GM21367 (cell line): ENCODE measurements at regions not wholly inside any gene's neighbourhood (a gene's known extent, or its start where the extent isn't known, plus 50 kb on each side); places are given as distances from the start of the nearest gene placed in this dataset.

Source experiments
- ATAC-seq: cut with Tn5 transposase; IDR thresholded peaks from one replicate; pipeline ENCODE4 v1.9.1; 2021; ENCODE audit not compliant: unreplicated experiment

- no peak for ATAC-seq
Measured at GRCh38 chr2:187274146-187274545, 173.9 kb downstream of the CALCRL start.

DNA sequence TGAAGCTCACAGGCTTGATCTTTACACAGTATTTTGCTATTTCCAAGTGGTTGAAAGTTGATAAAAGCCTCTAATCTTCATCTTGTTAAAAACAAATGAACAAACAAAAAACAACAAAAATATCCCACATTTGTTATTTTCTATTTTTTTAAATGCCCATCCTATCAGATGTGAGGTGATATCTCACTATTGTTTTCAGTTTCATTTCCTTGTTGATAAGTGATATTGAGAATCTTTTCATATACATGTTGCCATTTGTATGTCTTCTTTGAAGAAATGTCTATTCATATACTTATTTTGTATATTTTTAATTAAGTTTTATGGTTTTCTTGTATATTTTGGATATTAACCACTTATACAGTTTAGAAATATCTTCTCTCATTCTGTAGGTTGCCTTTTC is 175.8 kb downstream of the CALCRL start:
- ATAC-seq, result no peak

DNA sequence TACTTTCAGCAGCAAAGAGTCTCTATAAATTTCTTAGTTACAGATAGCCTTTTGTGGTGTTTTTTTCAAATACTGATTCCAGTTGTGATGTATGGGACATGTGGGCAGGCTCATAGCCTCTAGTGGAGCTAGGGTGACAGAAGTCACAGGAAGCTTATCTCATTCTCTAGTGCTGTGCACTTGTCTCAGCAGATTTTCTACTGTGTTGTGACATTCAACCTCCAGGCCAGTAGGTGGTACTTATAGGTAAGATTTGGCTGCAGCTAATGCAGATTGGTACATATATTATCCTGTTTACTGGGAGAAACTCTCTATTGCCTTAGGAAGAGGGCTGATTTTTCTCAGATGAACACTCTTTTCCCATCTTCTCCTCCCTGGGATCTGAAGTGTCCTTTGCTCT is 176.2 kb downstream of the CALCRL start:
- ATAC-seq, result no peak

GRCh38 chr2:187266645-187267044 is 181.4 kb downstream of the CALCRL start:
- no peak for ATAC-seq

DNA sequence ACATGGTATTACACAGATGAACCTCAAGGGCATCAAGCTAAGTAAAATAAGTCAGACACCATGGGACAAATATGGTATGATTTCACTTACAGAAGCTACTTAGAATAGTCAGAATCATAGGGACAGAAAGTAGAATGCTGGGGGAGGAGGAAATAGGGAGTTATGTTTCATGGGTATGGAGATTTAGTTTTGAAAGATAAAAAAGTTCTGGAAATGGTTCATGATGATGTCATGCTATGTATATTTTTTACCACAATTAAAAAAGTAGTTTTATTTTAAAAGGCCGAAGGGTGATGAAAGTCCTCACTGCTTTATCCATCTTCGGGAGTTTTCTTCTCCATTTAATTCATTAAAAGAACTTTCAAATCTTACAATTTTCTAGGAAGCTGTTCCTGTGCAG is 181.9 kb downstream of the CALCRL start:
- ATAC-seq, result no peak

- ATAC-seq, result no peak
Measured at GRCh38 chr2:187264612-187265011, 183.4 kb downstream of the CALCRL start.

DNA sequence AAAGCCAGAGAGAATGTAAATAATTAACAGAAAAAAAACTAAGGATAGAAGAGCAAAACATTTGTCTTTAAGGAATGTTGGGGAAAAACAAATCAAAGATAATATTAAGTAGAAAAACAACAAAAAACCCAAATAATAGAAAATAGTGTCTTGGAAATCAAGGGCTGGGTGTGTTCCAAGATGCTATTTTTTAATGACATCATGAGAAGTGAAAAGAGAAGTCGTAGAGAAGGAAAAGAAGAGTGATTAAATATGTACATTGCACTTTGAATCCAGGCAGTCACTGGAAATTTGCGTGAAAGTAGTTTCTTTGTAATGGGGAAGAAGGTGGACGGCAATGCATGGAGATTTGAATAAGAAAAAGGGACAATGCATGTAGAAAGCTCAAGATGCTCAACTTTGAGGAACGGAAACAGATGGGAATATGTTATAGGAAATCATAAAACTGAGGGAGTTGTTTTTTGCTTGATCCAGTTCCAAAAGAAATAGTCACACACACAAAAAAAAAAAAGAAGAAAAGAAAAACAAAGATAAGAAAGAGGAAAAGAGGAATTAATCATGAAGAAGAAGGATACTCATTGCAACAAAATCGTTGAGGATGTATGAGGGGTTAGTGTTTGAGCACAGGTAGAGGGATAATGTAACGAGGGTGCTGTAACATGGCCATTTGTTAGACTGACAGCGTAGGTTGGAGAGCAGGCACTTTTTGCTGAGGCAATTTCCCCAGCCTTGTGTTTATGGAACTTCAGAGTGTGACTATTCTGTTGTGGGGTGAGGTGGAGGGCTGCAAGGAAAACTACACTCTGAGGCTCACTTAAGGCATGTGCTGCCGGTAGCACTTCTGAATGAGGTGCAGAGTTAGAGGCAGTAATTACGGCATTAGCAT is 184.1 kb downstream of the CALCRL start:
- ATAC-seq, result no peak

GRCh38 chr2:187261705-187262104 is 186.3 kb downstream of the CALCRL start:
- no peak for ATAC-seq

DNA sequence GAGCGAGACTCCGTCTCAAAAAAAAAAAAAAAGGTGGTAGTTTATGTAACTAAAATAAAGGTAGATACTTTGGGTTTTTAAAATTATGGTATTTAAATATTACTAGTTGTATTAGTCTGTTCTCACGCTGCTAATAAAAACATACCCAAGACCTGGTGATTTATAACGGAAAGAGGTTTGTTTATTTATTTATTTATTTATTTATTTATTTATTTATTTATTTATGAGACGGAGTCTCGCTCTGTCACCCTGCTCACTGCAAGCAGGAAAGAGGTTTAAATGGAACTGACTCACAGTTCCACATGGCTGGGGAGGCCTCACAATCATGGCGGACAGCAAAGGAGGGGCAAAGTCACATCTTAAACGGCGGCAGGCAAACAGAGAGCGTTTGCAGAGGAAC is 196.0 kb downstream of the CALCRL start:
- no peak for ATAC-seq

- ATAC-seq, result no peak
Measured at GRCh38 chr2:187250137-187250536, 197.9 kb downstream of the CALCRL start.

DNA sequence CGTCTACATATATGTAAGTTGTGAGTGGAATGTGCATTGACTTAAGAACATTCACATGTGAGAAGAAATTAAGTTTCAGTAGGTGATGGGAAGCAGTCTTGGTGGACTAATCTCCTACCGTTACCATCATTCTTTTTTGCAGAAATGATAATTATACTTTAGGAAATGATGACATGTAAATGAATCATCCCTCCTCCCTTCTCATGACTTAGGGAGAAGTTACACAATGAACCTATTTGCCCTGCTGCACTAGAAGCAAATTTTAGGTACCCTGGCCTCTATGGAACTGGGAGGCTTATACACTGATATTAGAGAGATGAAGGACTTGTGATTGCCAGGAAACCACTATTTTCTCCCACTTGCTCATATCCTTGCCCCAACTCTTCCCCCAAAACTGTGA is 214.2 kb downstream of the CALCRL start:
- no peak for ATAC-seq

DNA sequence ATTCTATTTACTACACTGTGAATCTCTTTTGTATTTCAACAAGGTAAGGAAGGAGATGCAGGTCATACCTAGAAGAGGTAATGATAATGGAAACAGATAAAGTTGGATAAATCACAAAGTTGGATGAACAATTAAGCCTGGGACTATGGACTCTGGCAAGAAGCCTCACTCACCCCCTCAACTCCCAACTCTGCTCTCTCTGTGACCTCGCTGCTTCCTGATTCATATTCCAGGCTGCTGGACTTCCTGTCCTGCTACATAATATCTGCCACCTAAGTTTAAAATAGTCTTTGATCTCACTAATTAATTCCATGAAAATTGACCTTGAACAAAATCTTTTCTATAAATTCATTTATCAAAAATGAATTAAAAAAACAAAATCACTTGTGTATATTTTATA is 215.3 kb downstream of the CALCRL start:
- ATAC-seq, result no peak

DNA sequence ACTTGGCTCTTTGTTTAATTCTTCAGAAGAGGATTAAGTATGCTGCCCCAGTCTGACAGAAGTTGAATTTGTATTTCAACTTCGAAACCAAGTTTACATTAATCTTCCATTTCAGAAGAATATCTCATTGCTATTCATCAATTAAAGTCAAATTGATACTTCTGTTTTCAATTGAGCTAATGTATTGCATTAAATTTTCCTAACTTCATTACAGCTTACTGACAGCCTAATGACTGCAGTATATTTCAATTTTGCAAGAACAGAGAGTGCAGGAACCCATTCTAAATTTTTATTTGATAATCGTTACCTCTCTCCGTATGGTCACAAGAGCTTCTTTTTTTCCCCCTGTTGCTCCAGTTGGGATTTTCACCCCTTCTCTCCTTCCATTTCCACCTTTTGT is 218.0 kb downstream of the CALCRL start:
- ATAC-seq, result no peak

- ATAC-seq, result no peak
Measured at GRCh38 chr2:187228986-187229385, 219.1 kb downstream of the CALCRL start.

DNA sequence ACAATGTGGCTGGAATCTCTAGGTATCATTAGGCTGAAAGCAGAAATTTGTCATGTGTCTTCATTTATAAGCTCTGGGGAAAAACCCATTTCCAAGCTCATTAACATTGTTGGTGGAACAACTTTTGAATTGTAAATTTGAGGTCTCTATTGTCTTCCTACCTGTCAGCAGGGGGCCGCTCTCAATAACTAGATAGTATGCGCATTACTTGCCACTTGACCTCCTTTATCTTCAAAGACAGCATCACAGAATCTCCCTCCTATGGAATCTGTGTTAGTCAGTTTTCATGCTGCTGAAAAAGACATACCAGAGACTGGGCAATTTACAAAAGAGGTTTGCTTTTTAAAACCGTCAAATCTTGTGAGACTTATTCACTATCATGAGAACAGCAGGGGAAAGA is 223.1 kb downstream of the CALCRL start:
- ATAC-seq, result no peak

GRCh38 chr2:187220071-187220470 is 228.0 kb downstream of the CALCRL start:
- ATAC-seq, result no peak

GRCh38 chr2:187215532-187216240 is 232.4 kb downstream of the CALCRL start:
- ATAC-seq, result no peak

- no peak for ATAC-seq
Measured at GRCh38 chr2:187214306-187214705, 233.7 kb downstream of the CALCRL start.

GRCh38 chr2:187213798-187214197 is 234.3 kb downstream of the CALCRL start:
- no peak for ATAC-seq

- ATAC-seq, result no peak
Measured at GRCh38 chr2:187210726-187211125, 237.3 kb downstream of the CALCRL start.

GRCh38 chr2:187208199-187208785 is 239.8 kb downstream of the CALCRL start:
- ATAC-seq, result no peak

DNA sequence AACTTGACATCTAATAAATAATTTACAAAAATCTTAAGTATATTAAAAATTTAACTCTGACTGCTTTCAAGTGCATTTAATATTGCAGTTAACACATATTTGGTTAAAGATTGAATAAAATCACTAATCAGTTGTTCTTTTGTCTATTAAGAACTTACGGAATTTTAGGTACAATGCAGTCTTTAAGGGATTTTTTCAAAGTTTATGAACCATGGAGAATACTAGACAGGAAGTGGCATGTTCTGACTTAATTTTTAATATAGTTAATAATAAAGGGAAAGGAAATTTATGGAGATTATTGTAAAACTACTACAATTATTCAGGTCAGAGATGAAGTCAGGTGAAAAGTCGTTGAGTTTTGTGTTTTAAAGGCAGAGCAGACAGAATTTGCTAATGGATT is 240.9 kb downstream of the CALCRL start:
- ATAC-seq, result no peak
